Psoas muscle (tissue), 7 donors: ENCODE measurements at regions not wholly inside any gene's neighbourhood (a gene's known extent, or its start where the extent isn't known, plus 50 kb on each side); places are given as distances from the start of the nearest gene placed in this dataset.
A peak's percentile ranks its signal among the peaks of the same experiment; 100 is the strongest.

Experiments
- ATAC-seq, 4 donors: fragments of 200-7000 bp; cut with Tn5 transposase; one replicate each; pipeline ENCODE4 v1.9.1; 2020; ENCODE audit warnings: moderate library complexity in 3 of 4, mild to moderate bottlenecking in 2 of 4
- DNase-seq, 2 donors: peaks; one replicate each; pipeline ENCODE4 v3.0.0-alpha.2; 2020
- H3K27ac ChIP-seq: fragments of 200-600 bp; one replicate; pipeline ENCODE4 v1.8.0; 2022
- H3K27me3 ChIP-seq, 3 donors: fragments of 200-600 bp in 1 of 3; one replicate each; pipeline versions ENCODE4 v1.6.1 to v1.8.0; 2013 to 2022; ENCODE audit warnings: low read length in 2 of 3, mild to moderate bottlenecking in 2 of 3, moderate library complexity in 1 of 3; ENCODE audit not compliant: insufficient read depth in 3 of 3
- H3K36me3 ChIP-seq, 2 donors: fragments of 200-600 bp in 1 of 2; one replicate each; pipeline versions ENCODE4 v1.6.1 to v1.8.0; 2013 to 2022; ENCODE audit warnings: low read depth in 1 of 2, mild to moderate bottlenecking in 1 of 2, moderate library complexity in 1 of 2; ENCODE audit not compliant: insufficient read depth in 1 of 2
- H3K4me1 ChIP-seq: fragments of 200-600 bp; one replicate; pipeline ENCODE4 v1.8.0; 2022
- H3K4me3 ChIP-seq: fragments of 200-600 bp; one replicate; pipeline ENCODE4 v1.8.0; 2022; ENCODE audit warnings: mild to moderate bottlenecking
- H3K9me3 ChIP-seq: fragments of 200-600 bp; one replicate; pipeline ENCODE4 v1.8.0; 2022
- WGBS, 3 donors: extraction: QIAGEN DNeasy Blood & Tissue Kit; methylation state at CpG; one replicate each; pipeline versions ENCODE4 v1.1.6 to v1.1.7; 2013; 5-methylcytosine and 5-hydroxymethylcytosine counted together
- intact Hi-C, 2 donors: fragments of 100-400 bp; cut with DNase I; formaldehyde crosslinking; loops; one replicate each; pipeline versions ENCODE4 v1.11.0 to v1.14.2; 2022
- TF ChIP-seq, protein P1 (sequence below): fragments of 200-600 bp; IDR thresholded peaks from one replicate; pipeline ENCODE4 v1.8.0; 2022; ENCODE audit warnings: antibody characterized with exemption
- donor health status: healthy with polysubstance abuse.
- donor health status: DM: no; HTN: no; CAD: no; lungs with moderate emphysema.
- donor health status: Bipolar disorder and iron deficiency.
- donor health status: healthy.
- donor health status: DM: yes; HTN: yes; CAD: no.
- donor health status: DM: no; HTN: no; CAD: no.
- donor health status: DM: yes; HTN: yes; CAD: no.

DNA sequence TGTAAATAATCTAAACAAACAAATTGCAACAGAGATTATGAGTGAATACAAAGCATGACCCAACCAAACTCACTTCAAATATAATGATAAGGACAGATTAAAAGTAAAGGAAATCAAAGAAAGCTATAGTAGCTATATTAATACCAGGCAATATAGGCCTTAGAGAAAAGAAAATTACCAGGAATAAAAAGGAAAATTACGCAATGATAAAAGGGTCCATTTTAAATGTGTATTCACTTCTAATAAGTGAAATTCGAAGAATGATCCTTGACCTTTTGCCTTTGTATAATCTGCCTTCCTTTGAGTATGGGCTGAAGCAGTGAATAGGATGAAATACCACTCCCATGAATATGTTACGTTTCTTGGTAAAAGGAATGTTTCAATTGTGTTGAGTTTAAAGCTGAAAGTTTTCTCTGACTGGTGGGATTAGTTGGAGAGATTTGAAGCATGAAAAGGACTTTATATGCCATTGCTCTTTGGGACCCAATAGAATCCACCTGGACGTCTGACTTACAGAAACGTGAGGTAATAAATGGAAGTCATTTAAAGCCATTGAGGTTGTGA lies 91.9 kb upstream of the HMGCLL1 start:
- H3K4me1 ChIP-seq: no peaks in the 10 kb centered on the region
- H3K4me3 ChIP-seq: no peak overlapping the region
- no peaks in the 10 kb centered on the region for H3K9me3 ChIP-seq
- 58 to 61% (median 58%) methylated on average over 5 of the region's 5 CpGs for WGBS, 3 donors
- no peaks in the 10 kb centered on the region for H3K27me3 ChIP-seq
- intact Hi-C loops: no loop called here
- no peak for ATAC-seq
- TF ChIP-seq, protein P1, sequence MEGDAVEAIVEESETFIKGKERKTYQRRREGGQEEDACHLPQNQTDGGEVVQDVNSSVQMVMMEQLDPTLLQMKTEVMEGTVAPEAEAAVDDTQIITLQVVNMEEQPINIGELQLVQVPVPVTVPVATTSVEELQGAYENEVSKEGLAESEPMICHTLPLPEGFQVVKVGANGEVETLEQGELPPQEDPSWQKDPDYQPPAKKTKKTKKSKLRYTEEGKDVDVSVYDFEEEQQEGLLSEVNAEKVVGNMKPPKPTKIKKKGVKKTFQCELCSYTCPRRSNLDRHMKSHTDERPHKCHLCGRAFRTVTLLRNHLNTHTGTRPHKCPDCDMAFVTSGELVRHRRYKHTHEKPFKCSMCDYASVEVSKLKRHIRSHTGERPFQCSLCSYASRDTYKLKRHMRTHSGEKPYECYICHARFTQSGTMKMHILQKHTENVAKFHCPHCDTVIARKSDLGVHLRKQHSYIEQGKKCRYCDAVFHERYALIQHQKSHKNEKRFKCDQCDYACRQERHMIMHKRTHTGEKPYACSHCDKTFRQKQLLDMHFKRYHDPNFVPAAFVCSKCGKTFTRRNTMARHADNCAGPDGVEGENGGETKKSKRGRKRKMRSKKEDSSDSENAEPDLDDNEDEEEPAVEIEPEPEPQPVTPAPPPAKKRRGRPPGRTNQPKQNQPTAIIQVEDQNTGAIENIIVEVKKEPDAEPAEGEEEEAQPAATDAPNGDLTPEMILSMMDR: no peak
- no peak for DNase-seq
- no peaks in the 10 kb centered on the region for H3K36me3 ChIP-seq
- no peak overlapping the region for H3K27ac ChIP-seq

DNA sequence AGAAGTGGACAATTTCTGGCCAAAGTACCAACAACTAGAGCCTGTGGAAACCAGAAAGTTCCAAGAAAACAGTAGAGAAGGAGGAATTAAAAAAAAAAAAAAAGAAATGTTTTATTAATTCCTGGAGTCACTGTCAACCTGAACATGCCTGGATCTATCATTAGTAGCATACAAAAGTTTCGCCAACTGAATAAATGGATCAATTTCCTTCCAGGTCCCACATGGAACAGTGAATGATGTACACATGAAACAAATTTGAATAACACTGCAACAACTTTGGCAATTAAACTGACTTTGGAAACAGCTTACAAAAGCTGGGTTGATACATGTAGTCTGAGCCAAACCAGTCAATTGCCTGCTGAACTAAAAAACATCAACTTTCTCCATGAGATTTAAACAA lies 90.0 kb upstream of the HMGCLL1 start:
- Histone ChIP-seq H3K9me3 (no peaks in the 10 kb centered on the region), H3K27ac (peak overlapping the region; percentile 21), H3K36me3 (no peaks in the 10 kb centered on the region), H3K4me3 (no peak overlapping the region), H3K4me1 (no peaks in the 10 kb centered on the region), H3K27me3 (no peaks in the 10 kb centered on the region)
- DNase-seq: no peak
- WGBS, 3 donors: 82 to 90% (median 87%) methylated on average over 1 of the region's 1 CpG
- TF ChIP-seq, protein P1: no peak
- ATAC-seq: no peak
- intact Hi-C loops: no loop called here

DNA sequence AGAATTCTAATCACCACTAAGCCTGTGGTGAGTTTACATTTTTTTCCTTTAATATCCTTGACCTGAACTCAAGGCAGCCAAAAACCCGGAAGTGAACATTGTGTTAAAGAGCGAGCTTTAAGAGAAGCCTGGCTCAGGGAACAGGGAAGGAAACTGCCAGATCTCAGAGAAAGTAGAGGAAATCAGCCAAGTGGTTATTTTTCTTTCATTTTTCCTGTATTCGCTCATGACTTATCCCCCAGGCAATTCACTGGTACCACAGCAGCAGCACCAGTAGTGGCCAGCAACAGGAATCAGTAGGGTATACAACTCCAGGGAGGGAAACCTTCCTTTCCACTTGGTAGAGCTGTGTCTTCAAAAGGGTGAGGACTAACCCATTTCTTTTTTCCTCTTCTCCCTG lies 89.6 kb upstream of the HMGCLL1 start:
- H3K4me3 ChIP-seq: no peak overlapping the region
- intact Hi-C loops: no loop called here
- 12 to 23% (median 13%) methylated on average over 3 of the region's 3 CpGs for WGBS, 3 donors
- TF ChIP-seq, protein P1: no peak
- no peaks in the 10 kb centered on the region for H3K9me3 ChIP-seq
- H3K27ac ChIP-seq: peak overlapping the region; percentile 21
- DNase-seq (no peak), ATAC-seq (no peak)
- no peaks in the 10 kb centered on the region for H3K36me3 ChIP-seq
- H3K4me1 ChIP-seq: no peaks in the 10 kb centered on the region
- no peaks in the 10 kb centered on the region for H3K27me3 ChIP-seq

DNA sequence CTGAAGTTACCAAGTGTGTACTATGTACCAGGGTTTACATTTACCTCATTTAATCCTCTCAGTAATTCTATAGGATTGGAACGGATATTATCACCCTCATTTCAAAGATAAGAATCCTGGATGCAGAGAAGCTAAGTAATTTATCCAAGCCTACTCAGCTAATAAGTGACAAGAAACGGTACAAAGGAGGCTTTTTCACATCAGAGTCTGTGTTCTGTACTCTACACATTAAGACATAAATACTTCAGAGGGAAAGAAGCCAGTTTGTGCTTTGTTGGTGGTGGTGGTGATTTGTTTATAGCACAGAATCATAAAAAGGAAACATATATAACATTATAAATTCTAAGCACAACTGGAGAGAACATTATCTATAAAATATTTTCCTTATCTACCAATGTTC lies 88.3 kb upstream of the HMGCLL1 start:
- TF ChIP-seq, protein P1: no peak
- ATAC-seq: no peak
- no peaks in the 10 kb centered on the region for H3K36me3 ChIP-seq

DNA sequence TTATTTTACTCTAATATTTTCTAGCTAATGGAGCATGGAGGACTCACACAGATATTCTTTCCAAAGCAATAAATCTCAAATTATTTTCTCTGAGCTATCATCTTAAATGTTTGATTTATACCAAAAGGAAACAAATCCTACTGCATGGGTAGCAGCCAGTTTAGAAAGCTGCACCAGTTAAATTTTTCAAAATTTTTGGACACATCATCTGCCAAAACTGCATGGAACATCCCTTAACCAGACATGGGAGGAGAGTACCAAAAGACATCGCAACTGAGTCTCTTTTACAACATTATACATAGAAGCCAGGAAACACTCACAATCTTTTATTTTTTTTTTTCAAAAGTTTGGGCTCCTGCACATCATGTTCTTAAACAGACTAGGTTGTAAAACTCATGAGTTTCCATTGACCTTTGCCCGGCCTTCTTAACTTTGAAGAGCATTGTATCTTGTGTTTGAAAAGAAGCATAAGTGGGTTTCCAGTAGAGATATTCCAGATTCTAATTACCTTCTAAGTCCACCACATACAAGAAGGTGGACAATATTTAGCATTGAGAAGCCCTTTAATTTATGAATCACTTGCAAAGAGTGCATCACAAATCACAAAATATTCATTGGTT lies 87.7 kb upstream of the HMGCLL1 start:
- TF ChIP-seq, protein P1: no peak
- 63 to 69% (median 65%) methylated on average over 2 of the region's 2 CpGs for WGBS, 3 donors

More for the DNA sequence above, 88.3 kb upstream of the HMGCLL1 start:
- no peak overlapping the region for H3K4me3 ChIP-seq
- DNase-seq: no peak
- intact Hi-C loops: no loop called here
- no peaks in the 10 kb centered on the region for H3K9me3 ChIP-seq
- WGBS, 3 donors: 63 to 65% (median 65%) methylated on average over 2 of the region's 2 CpGs
- no peaks in the 10 kb centered on the region for H3K27me3 ChIP-seq
- H3K4me1 ChIP-seq: no peaks in the 10 kb centered on the region
- H3K27ac ChIP-seq: no peak overlapping the region

More for the DNA sequence above, 87.7 kb upstream of the HMGCLL1 start:
- H3K27ac ChIP-seq: no peak overlapping the region
- DNase-seq (no peak), ATAC-seq (no peak)
- H3K4me3 ChIP-seq: no peak overlapping the region
- H3K36me3 ChIP-seq: no peaks in the 10 kb centered on the region
- no peaks in the 10 kb centered on the region for H3K9me3 ChIP-seq
- intact Hi-C loops: no loop called here
- H3K27me3 ChIP-seq: no peaks in the 10 kb centered on the region
- H3K4me1 ChIP-seq: no peaks in the 10 kb centered on the region
